ENCODE measurements at regions not wholly inside any gene's neighbourhood (a gene's known extent, or its start where the extent isn't known, plus 50 kb on each side); places are given as distances from the start of the nearest gene placed in this dataset.

GRCh38 chr2:241942416-241943208, 73.1 kb downstream of the RTP5 start:
- no peak for DNase-seq (ENCODE audit: low read depth in 2 of 2)

GRCh38 chr2:241943209-241943850, 73.8 kb downstream of the RTP5 start:
- DNase-seq (ENCODE audit: low read depth in 2 of 2) = no peak

GRCh38 chr2:241943961-241944575, 74.5 kb downstream of the RTP5 start:
- DNase-seq (ENCODE audit: low read depth in 2 of 2) = no peak

- no peak for DNase-seq (ENCODE audit: low read depth in 2 of 2)
Measured at GRCh38 chr2:241944821-241945220, 75.3 kb downstream of the RTP5 start.

GRCh38 chr2:241945311-241945710, 75.8 kb downstream of the RTP5 start:
- no peak for DNase-seq (ENCODE audit: low read depth in 2 of 2)

- DNase-seq (ENCODE audit: low read depth in 2 of 2) = no peak
Measured at GRCh38 chr2:241945803-241946202, 76.3 kb downstream of the RTP5 start.

- DNase-seq (ENCODE audit: low read depth in 2 of 2) = no peak
Measured at GRCh38 chr2:241946306-241947003, 76.9 kb downstream of the RTP5 start.

- no peak for DNase-seq (ENCODE audit: low read depth in 2 of 2)
Measured at GRCh38 chr2:241947004-241947350, 77.4 kb downstream of the RTP5 start.

- DNase-seq (ENCODE audit: low read depth in 2 of 2) = no peak
Measured at GRCh38 chr2:241947401-241947800, 77.9 kb downstream of the RTP5 start.

GRCh38 chr2:241947876-241948275, 78.3 kb downstream of the RTP5 start:
- DNase-seq (ENCODE audit: low read depth in 2 of 2) = no peak

GRCh38 chr2:241948299-241948897, 78.9 kb downstream of the RTP5 start:
- DNase-seq (ENCODE audit: low read depth in 2 of 2) = no peak

GRCh38 chr2:241948901-241949735, 79.6 kb downstream of the RTP5 start:
- DNase-seq (ENCODE audit: low read depth in 2 of 2) = no peak

- no peak for DNase-seq (ENCODE audit: low read depth in 2 of 2)
Measured at GRCh38 chr2:241949736-241950412, 80.3 kb downstream of the RTP5 start.

GRCh38 chr2:241950413-241951315, 81.1 kb downstream of the RTP5 start:
- peak in 1 of 2 experiments; percentile 20 for DNase-seq (ENCODE audit: low read depth in 2 of 2)

GRCh38 chr2:241951316-241951700, 81.8 kb downstream of the RTP5 start:
- DNase-seq (ENCODE audit: low read depth in 2 of 2) = no peak

GRCh38 chr2:241951920-241952319, 82.4 kb downstream of the RTP5 start:
- no peak for DNase-seq (ENCODE audit: low read depth in 2 of 2)

- DNase-seq (ENCODE audit: low read depth in 2 of 2) = no peak
Measured at GRCh38 chr2:241952816-241953215, 83.3 kb downstream of the RTP5 start.

- no peak for DNase-seq (ENCODE audit: low read depth in 2 of 2)
Measured at GRCh38 chr2:241953324-241953928, 83.9 kb downstream of the RTP5 start.

- no peak for DNase-seq (ENCODE audit: low read depth in 2 of 2)
Measured at GRCh38 chr2:241956521-241957110, 87.1 kb downstream of the RTP5 start.

Data from fibroblast of skin of left quadriceps (primary cell).